Left colon (tissue), 2 donors: ENCODE measurements at regions not wholly inside any gene's neighbourhood (a gene's known extent, or its start where the extent isn't known, plus 50 kb on each side); places are given as distances from the start of the nearest gene placed in this dataset.

Experiments used
- ATAC-seq: fragments of 200-7000 bp; cut with Tn5 transposase; one replicate; pipeline ENCODE4 v1.9.1; 2020; ENCODE audit warnings: mild to moderate bottlenecking, moderate library complexity
- DNase-seq, 2 donors: peaks; one replicate each; pipeline ENCODE4 v3.0.0-alpha.2; 2020
- intact Hi-C, 2 donors: fragments of 100-400 bp; cut with DNase I in 1 of 2; cut with micrococcal nuclease in 1 of 2; formaldehyde crosslinking; loops; one replicate each; pipeline versions ENCODE4 v1.11.2 to v1.14.0; 2022; cut with DNase I, micrococcal nuclease
- donor health status: DM: no; HTN: no; CAD: no.
- donor health status: DM: yes; HTN: yes; CAD: no.

- intact Hi-C loops = no loop called here
- DNase-seq = no peak
- peak; percentile 77 for ATAC-seq
Observed at GRCh38 chr6:26311385-26312095, 53.5 kb upstream of the BTN3A2 start.

GRCh38 chr6:26312096-26312463 is 52.9 kb upstream of the BTN3A2 start:
- DNase-seq (no peak), ATAC-seq (no peak)
- intact Hi-C loops = no loop called here

- DNase-seq (peak; percentile 79 to 81), ATAC-seq (peak; percentile 77)
- intact Hi-C loops = no loop called here
Observed at GRCh38 chr6:26312501-26313397, 52.2 kb upstream of the BTN3A2 start.
